ENCODE measurements at regions not wholly inside any gene's neighbourhood (a gene's known extent, or its start where the extent isn't known, plus 50 kb on each side); places are given as distances from the start of the nearest gene placed in this dataset.
"Not testable (repeated sequence)": the region's sequence is repeated elsewhere in the genome, so short reads cannot be mapped to it uniquely, and the experiment has no call there.

GRCh38 chr10:129194181-129194870 is 272.7 kb upstream of the MGMT start:
- DNase-seq: no peak

- DNase-seq: no peak
Observed at GRCh38 chr10:129199826-129200225, 267.2 kb upstream of the MGMT start.

- DNase-seq: no peak
Observed at GRCh38 chr10:129203819-129204218, 263.2 kb upstream of the MGMT start.

- no peak for DNase-seq
Observed at GRCh38 chr10:129207297-129207696, 259.7 kb upstream of the MGMT start.

- no peak for DNase-seq
Observed at GRCh38 chr10:129210876-129211275, 256.2 kb upstream of the MGMT start.

GRCh38 chr10:129213256-129213655 is 253.8 kb upstream of the MGMT start:
- no peak for DNase-seq

GRCh38 chr10:129213996-129214395 is 253.0 kb upstream of the MGMT start:
- not testable (repeated sequence) for DNase-seq

- DNase-seq: no peak
Observed at GRCh38 chr10:129219364-129219763, 247.7 kb upstream of the MGMT start.

GRCh38 chr10:129222436-129222835 is 244.6 kb upstream of the MGMT start:
- no peak for DNase-seq

GRCh38 chr10:129223363-129223762 is 243.7 kb upstream of the MGMT start:
- DNase-seq: no peak

GRCh38 chr10:129224065-129224464 is 243.0 kb upstream of the MGMT start:
- DNase-seq: no peak

GRCh38 chr10:129231821-129232220 is 235.2 kb upstream of the MGMT start:
- no peak for DNase-seq

GRCh38 chr10:129233351-129234148 is 233.5 kb upstream of the MGMT start:
- no peak for DNase-seq

- DNase-seq: no peak
Observed at GRCh38 chr10:129236274-129236691, 230.8 kb upstream of the MGMT start.

- DNase-seq: no peak
Observed at GRCh38 chr10:129241461-129241860, 225.6 kb upstream of the MGMT start.

GRCh38 chr10:129244298-129244697 is 222.7 kb upstream of the MGMT start:
- DNase-seq: no peak

- no peak for DNase-seq
Observed at GRCh38 chr10:129244757-129245156, 222.3 kb upstream of the MGMT start.

- DNase-seq: no peak
Observed at GRCh38 chr10:129253161-129253864, 213.7 kb upstream of the MGMT start.

- DNase-seq: no peak
Observed at GRCh38 chr10:129253865-129254179, 213.2 kb upstream of the MGMT start.

GRCh38 chr10:129258283-129258923 is 208.6 kb upstream of the MGMT start:
- DNase-seq: no peak

- no peak for DNase-seq
Observed at GRCh38 chr10:129259128-129259815, 207.8 kb upstream of the MGMT start.

- DNase-seq: peak in 1 of 2 donors; percentile 32
Observed at GRCh38 chr10:129272176-129272575, 194.9 kb upstream of the MGMT start.
